MCF 10A (cell line): ENCODE measurements at regions not wholly inside any gene's neighbourhood (a gene's known extent, or its start where the extent isn't known, plus 50 kb on each side); places are given as distances from the start of the nearest gene placed in this dataset.

Experiments used
- BruUV-seq: library from RNA; stranded (reverse); fragments of 400-500 nt; replicated peaks from 2 replicates; lab custom pipeline; 2021; lab: Mats Ljungman, UMichigan
- CTCF ChIA-PET: fragments of 300-600 bp; sonication (Branson Sonifier 250); formaldehyde crosslinking; extraction: SDS; loops from one replicate; lab custom pipeline; 2021; ENCODE audit warnings: antibody characterized with exemption, inconsistent platforms; lab: Yijun Ruan, JAX
- POLR2A ChIA-PET: fragments of 300-600, 350-650 bp; sonication (Branson Sonifier 250); formaldehyde crosslinking; extraction: SDS; loops from one replicate; lab custom pipeline; 2020; ENCODE audit warnings: antibody characterized with exemption, inconsistent platforms; lab: Yijun Ruan, JAX
- DNase-seq: peaks from one replicate; pipeline ENCODE4 v3.0.0-alpha.2; 2018; ENCODE audit not compliant: unreplicated experiment
- H3K27ac Mint-ChIP-seq: one replicate; pipeline ENCODE4 v1.8.0; 2022; ENCODE audit warnings: mild to moderate bottlenecking, low read depth, mixed read lengths; ENCODE audit not compliant: unreplicated experiment
- H3K27me3 Mint-ChIP-seq: one replicate; pipeline ENCODE4 v1.8.0; 2022; ENCODE audit warnings: mixed read lengths; ENCODE audit not compliant: insufficient read depth, unreplicated experiment
- H3K36me3 Mint-ChIP-seq: one replicate; pipeline ENCODE4 v1.8.0; 2022; ENCODE audit warnings: mild to moderate bottlenecking, moderate library complexity, mixed read lengths; ENCODE audit not compliant: insufficient read depth, unreplicated experiment
- H3K4me1 Mint-ChIP-seq: one replicate; pipeline ENCODE4 v1.8.0; 2022; ENCODE audit warnings: mixed read lengths; ENCODE audit not compliant: insufficient read depth, unreplicated experiment
- H3K4me3 Mint-ChIP-seq: one replicate; pipeline ENCODE4 v1.8.0; 2022; ENCODE audit warnings: mild to moderate bottlenecking, moderate library complexity, mixed read lengths; ENCODE audit not compliant: unreplicated experiment
- H3K9me3 Mint-ChIP-seq: one replicate; pipeline ENCODE4 v1.8.0; 2022; ENCODE audit warnings: mixed read lengths; ENCODE audit not compliant: unreplicated experiment
- CTCF ChIP-seq: fragments of 200-600 bp; IDR thresholded peaks from one replicate; pipeline ENCODE4 v1.8.0; 2022; ENCODE audit warnings: antibody characterized with exemption, mild to moderate bottlenecking; ENCODE audit not compliant: unreplicated experiment
- intact Hi-C: fragments of 100-400 bp; cut with micrococcal nuclease; formaldehyde crosslinking; loops from 2 replicates; pipeline ENCODE4 v1.14.1; 2022

- no TSS peak for BruUV-seq
- Mint-ChIP-seq H3K27ac (no peak overlapping the region), H3K9me3 (peaks cover 5% of the 10 kb centered on the region), H3K36me3 (no peaks in the 10 kb centered on the region), H3K27me3 (peaks cover 70% of the 10 kb centered on the region), H3K4me3 (no peak overlapping the region), H3K4me1 (no peaks in the 10 kb centered on the region)
- intact Hi-C loops: no loop called here
- no peak for TF ChIP-seq CTCF
- POLR2A ChIA-PET: no interaction called here
- no peak for DNase-seq
- CTCF ChIA-PET: no interaction called here
These were observed 56.8 kb downstream of the IZUMO3 start for GRCh38 chr9:24488896-24489295.

- no TSS peak for BruUV-seq
- no peaks in the 10 kb centered on the region for H3K36me3 Mint-ChIP-seq
- no peak overlapping the region for H3K27ac Mint-ChIP-seq
- no peak overlapping the region for H3K4me3 Mint-ChIP-seq
- no peak for TF ChIP-seq CTCF
- ChIA-PET POLR2A (no interaction called here), CTCF (no interaction called here)
- no peaks in the 10 kb centered on the region for H3K9me3 Mint-ChIP-seq
- intact Hi-C loops: no loop called here
- DNase-seq: no peak
- H3K4me1 Mint-ChIP-seq: no peaks in the 10 kb centered on the region
- H3K27me3 Mint-ChIP-seq: peaks cover 61% of the 10 kb centered on the region
These were observed 57.8 kb downstream of the IZUMO3 start for GRCh38 chr9:24487946-24488345.

- no peak for TF ChIP-seq CTCF
- no peaks in the 10 kb centered on the region for H3K36me3 Mint-ChIP-seq
- intact Hi-C loops: no loop called here
- no peak for DNase-seq
- peaks cover 61% of the 10 kb centered on the region for H3K27me3 Mint-ChIP-seq
- BruUV-seq: no TSS peak
- no peak overlapping the region for H3K4me3 Mint-ChIP-seq
- H3K4me1 Mint-ChIP-seq: no peaks in the 10 kb centered on the region
- H3K9me3 Mint-ChIP-seq: no peaks in the 10 kb centered on the region
- H3K27ac Mint-ChIP-seq: no peak overlapping the region
- POLR2A ChIA-PET: no interaction called here
- CTCF ChIA-PET: interaction anchor here (0.7 kb wide), 1 partner anchor 1351 kb away, joined by 4 read pairs; no protein-coding TSS in a partner anchor
These were observed 58.3 kb downstream of the IZUMO3 start for GRCh38 chr9:24487250-24487861.

- H3K4me1 Mint-ChIP-seq: no peaks in the 10 kb centered on the region
- H3K27ac Mint-ChIP-seq: no peak overlapping the region
- intact Hi-C loops: no loop called here
- H3K9me3 Mint-ChIP-seq: no peaks in the 10 kb centered on the region
- ChIA-PET CTCF (interaction anchor here (1.4 kb wide), 1 partner anchor 31 kb away, joined by 3 read pairs; no protein-coding TSS in a partner anchor), POLR2A (no interaction called here)
- no TSS peak for BruUV-seq
- no peak overlapping the region for H3K4me3 Mint-ChIP-seq
- no peak for TF ChIP-seq CTCF
- peaks cover 52% of the 10 kb centered on the region for H3K27me3 Mint-ChIP-seq
- no peaks in the 10 kb centered on the region for H3K36me3 Mint-ChIP-seq
- DNase-seq: no peak
These were observed 66.2 kb downstream of the IZUMO3 start for GRCh38 chr9:24479361-24480059.
